ENCODE measurements at regions not wholly inside any gene's neighbourhood (a gene's known extent, or its start where the extent isn't known, plus 50 kb on each side); places are given as distances from the start of the nearest gene placed in this dataset.

GRCh38 chr12:67534681-67535080 is 113.9 kb upstream of the DYRK2 start:
- H3K27me3 ChIP-seq, result no peaks in the 10 kb centered on the region
- no peaks in the 10 kb centered on the region for H3K9me3 ChIP-seq
- no peak for TF ChIP-seq POLR2A (IDR thresholded peaks at IDR 0.05)
- WGBS, 2 donors, result 52 to 66% methylated on average over 4 of the region's 4 CpGs
- no peaks in the 10 kb centered on the region for H3K4me1 ChIP-seq
- H3K36me3 ChIP-seq, result no peaks in the 10 kb centered on the region
- no peak overlapping the region for H3K27ac ChIP-seq
- no peak for DNase-seq (ENCODE audit: low spot score in 2 of 2)
- no peak overlapping the region for H3K4me3 ChIP-seq

GRCh38 chr12:67535176-67535575 is 113.4 kb upstream of the DYRK2 start:
- DNase-seq (ENCODE audit: low spot score in 2 of 2), result no peak
- no peaks in the 10 kb centered on the region for H3K4me1 ChIP-seq

GRCh38 chr12:67535971-67536370 is 112.6 kb upstream of the DYRK2 start:
- TF ChIP-seq CTCF (IDR thresholded peaks at IDR 0.05) (no peak), POLR2A (IDR thresholded peaks at IDR 0.05) (no peak), EP300 (IDR thresholded peaks at IDR 0.05) (no peak)
- Histone ChIP-seq H3K36me3 (no peaks in the 10 kb centered on the region), H3K27ac (no peak overlapping the region), H3K4me3 (no peak overlapping the region), H3K27me3 (no peaks in the 10 kb centered on the region), H3K9me3 (no peaks in the 10 kb centered on the region), H3K4me1 (no peaks in the 10 kb centered on the region)
- WGBS, 2 donors, result 78 to 82% methylated on average over 5 of the region's 5 CpGs
- DNase-seq (ENCODE audit: low spot score in 2 of 2), result no peak

More at GRCh38 chr12:67535176-67535575, 113.4 kb upstream of the DYRK2 start:
- Histone ChIP-seq H3K27ac (no peak overlapping the region), H3K27me3 (no peaks in the 10 kb centered on the region), H3K4me3 (no peak overlapping the region), H3K9me3 (no peaks in the 10 kb centered on the region), H3K36me3 (no peaks in the 10 kb centered on the region)
- no peak for TF ChIP-seq POLR2A (IDR thresholded peaks at IDR 0.05)
- no peak for TF ChIP-seq CTCF (IDR thresholded peaks at IDR 0.05)
- no peak for TF ChIP-seq EP300 (IDR thresholded peaks at IDR 0.05)
- 66 to 71% methylated on average over 6 of the region's 6 CpGs for WGBS, 2 donors

GRCh38 chr12:67539329-67539728 is 109.2 kb upstream of the DYRK2 start:
- no peaks in the 10 kb centered on the region for H3K36me3 ChIP-seq
- no peaks in the 10 kb centered on the region for H3K9me3 ChIP-seq
- no peaks in the 10 kb centered on the region for H3K4me1 ChIP-seq
- 67 to 75% methylated on average over 9 of the region's 9 CpGs for WGBS, 2 donors
- H3K27ac ChIP-seq, result no peak overlapping the region
- no peaks in the 10 kb centered on the region for H3K27me3 ChIP-seq
- no peak for DNase-seq (ENCODE audit: low spot score in 2 of 2)
- TF ChIP-seq CTCF (IDR thresholded peaks at IDR 0.05) (no peak), EP300 (IDR thresholded peaks at IDR 0.05) (no peak), POLR2A (IDR thresholded peaks at IDR 0.05) (no peak)
- no peak overlapping the region for H3K4me3 ChIP-seq

GRCh38 chr12:67539946-67540345 is 108.6 kb upstream of the DYRK2 start:
- TF ChIP-seq POLR2A (IDR thresholded peaks at IDR 0.05) (no peak), EP300 (IDR thresholded peaks at IDR 0.05) (no peak), CTCF (IDR thresholded peaks at IDR 0.05) (no peak)
- no peak for DNase-seq (ENCODE audit: low spot score in 2 of 2)
- no peaks in the 10 kb centered on the region for H3K27me3 ChIP-seq
- no peaks in the 10 kb centered on the region for H3K36me3 ChIP-seq
- no peak overlapping the region for H3K4me3 ChIP-seq
- H3K27ac ChIP-seq, result no peak overlapping the region
- H3K4me1 ChIP-seq, result no peaks in the 10 kb centered on the region
- 85 to 89% methylated on average over 3 of the region's 3 CpGs for WGBS, 2 donors
- H3K9me3 ChIP-seq, result no peaks in the 10 kb centered on the region

Data from tibial nerve (tissue), 4 donors.